Endothelial cell of umbilical vein (primary cell): ENCODE measurements at regions not wholly inside any gene's neighbourhood (a gene's known extent, or its start where the extent isn't known, plus 50 kb on each side); places are given as distances from the start of the nearest gene placed in this dataset.

Experiments
- BruUV-seq: library from RNA; stranded (reverse); fragments of 400-500 nt; replicated peaks from 2 replicates; lab custom pipeline; 2021; lab: Mats Ljungman, UMichigan
- CTCF ChIA-PET: fragments of 300-600, 350-600 bp; sonication (Branson Sonifier 250); formaldehyde crosslinking; loops from one replicate; lab custom pipeline; 2021; ENCODE audit warnings: antibody characterized with exemption, inconsistent platforms; lab: Charles Lee
- POLR2A ChIA-PET: fragments of 300-600, 350-600 bp; sonication (Branson Sonifier 250); formaldehyde crosslinking; loops from one replicate; lab custom pipeline; 2021; ENCODE audit warnings: antibody characterized with exemption, inconsistent platforms; lab: Charles Lee
- DNase-seq: peaks from one replicate; pipeline ENCODE4 v3.0.0-alpha.2; 2011; ENCODE audit warnings: low read depth, low spot score
- FAIRE-seq: peaks from 2 replicates; lab custom pipeline; 2011; peaks lifted over from hg19 to GRCh38; lab: Jason Lieb, UNC
- H2AFZ ChIP-seq: 2 replicates; pipeline ENCODE4 v1.6.0; 2012; ENCODE audit warnings: low read depth, low read length, control low read depth, inconsistent platforms
- H3K27ac ChIP-seq: 2 replicates; pipeline ENCODE4 v1.5.1; 2011; ENCODE audit warnings: low read depth, mild to moderate bottlenecking, control low read depth, low read length, moderate library complexity; ENCODE audit not compliant: insufficient read depth
- H3K27me3 ChIP-seq, 2 experiments: 2 replicates each; pipeline versions ENCODE4 v1.6.0 to v1.6.1; 2011; ENCODE audit warnings: low read length in 2 of 2, mixed read lengths in 1 of 2; ENCODE audit not compliant: control insufficient read depth in 2 of 2, insufficient read depth in 2 of 2
- H3K36me3 ChIP-seq, 2 experiments: 2 replicates in 1 of 2; 3 replicates in 1 of 2; pipeline ENCODE4 v1.5.1; 2011; ENCODE audit warnings: low read length in 2 of 2, mild to moderate bottlenecking in 1 of 2, moderate library complexity in 1 of 2; ENCODE audit not compliant: control insufficient read depth in 2 of 2, insufficient read depth in 2 of 2; ENCODE audit errors: extremely low read depth in 1 of 2
- H3K4me1 ChIP-seq: 3 replicates; pipeline ENCODE4 v1.5.1; 2011; ENCODE audit warnings: mild to moderate bottlenecking, low read length; ENCODE audit not compliant: control insufficient read depth, insufficient read depth; ENCODE audit errors: extremely low read depth
- H3K4me2 ChIP-seq: 2 replicates; pipeline ENCODE4 v1.6.1; 2011; ENCODE audit warnings: low read length, control low read depth, mixed read lengths; ENCODE audit not compliant: insufficient read depth
- H3K4me3 ChIP-seq, 3 experiments: fragments of 200-600 bp in 1 of 3; sonication (generic), shearing (Covaris generic) in 1 of 3; replicated peaks in 1 of 3; 2 replicates each; pipeline ENCODE4 v1.5.1; 2011 to 2016; ENCODE audit warnings: control low read depth in 3 of 3, low read length in 3 of 3, mild to moderate bottlenecking in 2 of 3, inconsistent platforms in 1 of 3, low read depth in 1 of 3, moderate library complexity in 1 of 3; ENCODE audit not compliant: insufficient read depth in 1 of 3
- H3K79me2 ChIP-seq: 2 replicates; pipeline ENCODE4 v1.6.0; 2012; ENCODE audit warnings: low read length, inconsistent platforms; ENCODE audit not compliant: control insufficient read depth, insufficient read depth
- H3K9ac ChIP-seq: replicated peaks from 2 replicates; pipeline ENCODE3; 2011; ENCODE audit warnings: low read length, control low read depth; ENCODE audit not compliant: insufficient read depth; ENCODE audit errors: extremely low read depth
- H3K9me1 ChIP-seq: replicated peaks from 3 replicates; pipeline ENCODE4 v1.6.0; 2011; ENCODE audit warnings: mild to moderate bottlenecking, low read length; ENCODE audit not compliant: control insufficient read depth, insufficient read depth; ENCODE audit errors: extremely low read depth
- H3K9me3 ChIP-seq: replicated peaks from 2 replicates; pipeline ENCODE4 v1.5.1; 2012; ENCODE audit warnings: low read length, inconsistent platforms; ENCODE audit not compliant: control insufficient read depth, insufficient read depth
- H4K20me1 ChIP-seq: replicated peaks from 2 replicates; pipeline ENCODE3; 2011; ENCODE audit warnings: mild to moderate bottlenecking, low read length; ENCODE audit not compliant: control insufficient read depth, insufficient read depth; ENCODE audit errors: extremely low read depth
- CTCF ChIP-seq, 2 donors: IDR thresholded peaks; 1 replicate in 1 of 2; 2 replicates in 1 of 2; pipeline ENCODE4 v1.5.1; 2011; ENCODE audit warnings: low read length in 2 of 2, mild to moderate bottlenecking in 2 of 2, moderate library complexity in 2 of 2, control low read depth in 1 of 2, inconsistent platforms in 1 of 2, low read depth in 1 of 2; ENCODE audit not compliant: insufficient read depth in 1 of 2; ENCODE audit errors: extremely low read depth in 1 of 2
- EZH2 ChIP-seq: IDR thresholded peaks from 2 replicates; pipeline ENCODE4 v1.6.1; 2012; ENCODE audit warnings: borderline replicate concordance, low read depth, mild to moderate bottlenecking, moderate library complexity, low read length, inconsistent platforms; ENCODE audit not compliant: severe bottlenecking
- FOS ChIP-seq: IDR thresholded peaks from 2 replicates; pipeline ENCODE4 v1.6.1; 2011; ENCODE audit warnings: mild to moderate bottlenecking, low read length, moderate library complexity, borderline replicate concordance; ENCODE audit not compliant: insufficient read depth
- GATA2 ChIP-seq: IDR thresholded peaks from 2 replicates; pipeline ENCODE4 v1.7.0; 2011; ENCODE audit warnings: low read depth, mild to moderate bottlenecking, moderate library complexity, mixed read lengths, low read length; ENCODE audit not compliant: insufficient read length, insufficient read depth
- MYC ChIP-seq: IDR thresholded peaks from one replicate; pipeline ENCODE4 v1.6.1; 2011; ENCODE audit warnings: mild to moderate bottlenecking, low read depth, low read length
- POLR2AphosphoS5 ChIP-seq: IDR thresholded peaks from 2 replicates; pipeline ENCODE4 v1.6.1; 2012; ENCODE audit warnings: low read depth, mild to moderate bottlenecking, control low read depth, low read length, moderate library complexity; ENCODE audit not compliant: insufficient read depth
- dilution Hi-C: fragments of 300-500 bp; cut with MboI; formaldehyde crosslinking; loops from one replicate; pipeline ENCODE4 v1.15.0; 2019; ENCODE audit warnings: low sequenced_read_pairs; ENCODE audit not compliant: extremely low pct_ligation_motif_present
- intact Hi-C: fragments of 100-400 bp; cut with micrococcal nuclease; formaldehyde crosslinking; loops from one replicate; pipeline ENCODE4 v1.10.0; 2022

GRCh38 chr6:80932359-80932758 lies 820.1 kb downstream of the TENT5A start:
- intact Hi-C loops = no loop called here
- BruUV-seq = no TSS peak
- H2AFZ ChIP-seq = no peak overlapping the region
- TF ChIP-seq POLR2AphosphoS5 (no peak), FOS (no peak), GATA2 (no peak), MYC (no peak), EZH2 (no peak), CTCF (IDR thresholded peaks at IDR 0.05; ENCODE audit: extremely low read depth in 1 of 2, insufficient read depth in 1 of 2, low read depth in 1 of 2, low read length in 2 of 2) (no peak)
- no peak overlapping the region for H3K27ac ChIP-seq
- no peaks in the 10 kb centered on the region for H3K27me3 ChIP-seq
- no peaks in the 10 kb centered on the region for H3K9me3 ChIP-seq
- H3K4me3 ChIP-seq = no peak overlapping the region
- no peaks in the 10 kb centered on the region for H3K4me1 ChIP-seq
- ChIA-PET CTCF (no interaction called here), POLR2A (no interaction called here)
- no peaks in the 10 kb centered on the region for H3K9me1 ChIP-seq
- FAIRE-seq (no peak), DNase-seq (no peak)
- H3K36me3 ChIP-seq = no peaks in the 10 kb centered on the region
- no peak overlapping the region for H3K9ac ChIP-seq
- H4K20me1 ChIP-seq = no peaks in the 10 kb centered on the region
- H3K4me2 ChIP-seq = no peak overlapping the region
- no peaks in the 10 kb centered on the region for H3K79me2 ChIP-seq
- dilution Hi-C loops = no loop called here

GRCh38 chr6:80930376-80930775 lies 822.1 kb downstream of the TENT5A start:
- H3K79me2 ChIP-seq = no peaks in the 10 kb centered on the region
- H3K27me3 ChIP-seq = no peaks in the 10 kb centered on the region
- no peaks in the 10 kb centered on the region for H3K9me1 ChIP-seq
- no peak overlapping the region for H2AFZ ChIP-seq
- no peak overlapping the region for H3K4me2 ChIP-seq
- H3K9me3 ChIP-seq = no peaks in the 10 kb centered on the region
- H3K9ac ChIP-seq = no peak overlapping the region
- FAIRE-seq = no peak
- CTCF ChIA-PET = interaction anchor here (1.3 kb wide), 1 partner anchor 716 kb away, joined by 4 read pairs; no protein-coding TSS in a partner anchor
- POLR2A ChIA-PET = no interaction called here
- dilution Hi-C loops (no loop called here), intact Hi-C loops (no loop called here)
- H4K20me1 ChIP-seq = no peaks in the 10 kb centered on the region
- TF ChIP-seq CTCF (IDR thresholded peaks at IDR 0.05; ENCODE audit: extremely low read depth in 1 of 2, insufficient read depth in 1 of 2, low read depth in 1 of 2, low read length in 2 of 2) = no peak
- no peak for TF ChIP-seq EZH2
- BruUV-seq = no TSS peak
- H3K36me3 ChIP-seq = no peaks in the 10 kb centered on the region
- H3K27ac ChIP-seq = no peak overlapping the region
- no peak overlapping the region for H3K4me3 ChIP-seq
- no peak for DNase-seq
- H3K4me1 ChIP-seq = no peaks in the 10 kb centered on the region
